ENCODE measurements at regions not wholly inside any gene's neighbourhood (a gene's known extent, or its start where the extent isn't known, plus 50 kb on each side); places are given as distances from the start of the nearest gene placed in this dataset.
"Not testable (repeated sequence)": the region's sequence is repeated elsewhere in the genome, so short reads cannot be mapped to it uniquely, and the experiment has no call there.

DNA sequence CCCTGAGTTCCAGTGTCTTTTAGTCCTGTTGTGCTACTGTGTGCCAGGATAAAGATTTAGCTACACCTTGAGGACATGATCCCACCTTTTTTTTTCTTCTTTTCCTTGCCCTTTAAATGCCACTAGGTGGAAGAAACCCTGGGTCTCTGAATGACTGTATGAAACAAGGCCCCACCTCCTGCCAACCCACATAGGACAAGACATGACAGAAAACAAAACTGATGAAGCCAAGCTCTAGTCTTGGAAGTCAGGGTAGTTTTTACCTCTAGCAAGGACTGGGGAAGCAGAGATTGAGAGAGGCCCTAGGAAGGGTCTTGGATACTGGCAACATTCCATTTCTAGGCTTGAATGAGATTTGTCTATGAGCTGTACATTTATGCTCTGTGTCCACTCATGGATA, 410.7 kb downstream of the MIAT start:
- DNase-seq: no peak

DNA sequence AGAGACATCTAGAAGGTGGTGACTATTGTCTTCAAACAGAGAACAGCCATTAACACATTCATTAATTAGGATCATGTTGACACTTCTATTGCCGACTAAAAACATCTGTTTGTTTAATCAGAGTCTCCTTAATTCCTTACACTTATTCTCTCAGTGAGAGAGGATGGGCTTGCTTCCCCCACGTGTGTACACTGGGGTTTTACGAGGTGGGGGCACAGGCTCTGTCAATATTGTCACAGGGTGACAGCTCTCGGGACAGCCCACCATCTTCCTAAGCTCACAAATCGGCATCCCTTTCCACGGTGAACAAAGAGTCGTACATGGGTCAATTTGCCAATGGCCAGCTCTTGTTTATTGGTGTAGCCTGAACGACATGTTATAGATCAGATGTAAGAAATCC, 413.2 kb downstream of the MIAT start:
- no peak for DNase-seq

DNA sequence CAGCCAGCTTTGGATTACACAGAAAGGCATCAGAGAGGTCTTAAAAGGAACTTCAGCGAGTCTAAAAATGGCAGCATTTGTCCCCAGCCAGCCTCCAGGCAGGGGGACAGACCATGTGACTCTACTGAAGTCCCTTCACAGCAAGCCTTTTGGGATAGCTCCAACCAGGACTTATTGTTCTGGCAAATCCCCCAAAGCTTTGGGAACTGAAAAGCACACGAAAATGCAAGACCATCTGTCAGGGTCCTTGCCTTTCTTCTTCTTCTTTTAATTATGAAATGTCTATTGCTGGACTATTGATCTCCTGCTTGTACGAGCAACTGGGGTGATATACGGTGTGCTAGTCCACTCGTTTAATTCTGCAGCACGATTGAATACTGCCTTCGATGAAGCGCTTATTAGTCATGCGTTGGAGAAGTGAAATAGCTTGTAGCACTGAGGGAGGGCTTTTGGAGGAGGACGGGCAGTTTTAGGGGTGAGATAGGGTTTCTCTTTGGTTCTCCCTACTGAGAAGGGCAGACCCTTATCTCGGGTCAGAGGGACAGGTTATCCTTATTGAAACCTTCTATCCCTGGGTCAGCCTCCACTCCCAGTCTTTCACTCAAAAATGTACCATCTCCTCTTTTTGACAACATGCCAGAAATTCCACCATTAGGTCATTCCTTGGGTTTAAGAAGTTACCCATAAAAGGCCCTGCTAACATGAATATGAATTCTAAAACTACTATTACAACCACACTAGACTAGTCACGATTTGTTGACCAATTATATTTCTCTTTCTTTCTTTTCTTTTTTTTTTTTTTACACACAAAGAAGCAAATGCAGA, 416.4 kb downstream of the MIAT start:
- no peak for DNase-seq

DNA sequence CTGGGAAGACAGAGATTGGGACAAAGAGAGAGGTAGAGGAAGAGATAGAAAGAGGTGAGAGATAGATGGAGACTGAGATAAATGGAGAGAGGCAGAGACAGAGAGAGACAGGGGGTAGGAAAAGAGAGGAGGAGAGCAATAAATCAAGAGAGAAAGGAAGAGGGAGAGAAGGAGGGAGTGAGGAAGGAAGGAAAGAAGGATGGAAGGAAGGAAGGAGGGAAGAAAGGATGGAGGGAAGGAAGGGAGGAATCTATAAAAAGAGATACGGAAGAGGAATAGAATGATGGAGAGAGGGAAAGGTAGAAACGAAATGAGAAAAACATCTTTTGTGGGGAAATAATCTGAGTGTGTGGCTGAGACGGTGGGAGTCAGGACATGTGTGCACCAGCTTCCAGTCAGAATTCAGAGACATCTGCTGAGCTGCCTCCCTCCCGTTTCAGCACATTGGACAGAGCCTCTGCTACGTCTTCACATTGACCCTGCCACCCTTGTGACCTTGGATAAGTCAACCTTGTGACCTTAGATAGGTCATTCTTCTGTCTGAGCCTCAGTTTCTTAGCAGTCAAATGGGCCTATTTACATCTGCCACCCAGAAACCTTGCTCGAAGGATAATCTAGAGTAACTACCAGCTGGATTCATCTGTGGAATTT, 417.8 kb downstream of the MIAT start:
- DNase-seq: no peak

DNA sequence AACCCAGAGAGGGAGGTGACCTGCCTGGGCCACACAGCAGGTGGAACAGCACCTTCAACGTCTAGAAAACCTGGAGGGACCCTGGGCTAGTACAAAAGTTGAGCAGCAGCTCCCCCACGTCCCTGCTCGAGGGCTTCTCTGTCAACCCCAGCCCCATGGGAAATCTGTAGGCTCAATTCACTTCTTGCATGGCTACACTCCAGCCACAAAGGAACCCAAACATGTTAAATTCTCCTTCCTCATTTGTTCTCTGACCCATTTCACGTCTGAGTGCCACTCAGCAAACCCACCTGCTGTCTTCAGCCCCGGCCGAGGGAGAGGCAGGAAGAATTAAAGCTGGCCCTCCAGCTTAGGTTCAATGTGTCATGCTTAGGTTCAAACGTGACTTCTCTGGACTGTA, 418.5 kb downstream of the MIAT start:
- DNase-seq: no peak

DNA sequence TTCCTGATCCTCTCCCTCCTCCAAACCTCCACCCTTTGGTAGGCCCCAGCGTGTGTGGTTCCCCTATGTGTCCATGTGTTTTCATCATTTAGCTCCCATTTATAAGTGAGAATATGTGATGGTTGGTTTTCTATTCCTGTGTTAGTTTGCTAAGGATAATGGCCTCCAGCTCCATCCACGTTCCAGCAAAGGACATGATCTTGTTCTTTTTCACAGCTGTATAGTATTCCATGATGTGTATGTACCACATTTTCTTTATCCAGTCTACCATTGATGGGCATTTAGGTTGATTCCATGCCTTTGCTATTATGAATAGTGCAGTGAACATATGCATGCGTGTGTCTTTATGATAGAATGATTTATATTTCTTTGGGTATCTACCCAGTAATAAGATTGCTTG, 420.7 kb downstream of the MIAT start:
- DNase-seq: not testable (repeated sequence)

DNA sequence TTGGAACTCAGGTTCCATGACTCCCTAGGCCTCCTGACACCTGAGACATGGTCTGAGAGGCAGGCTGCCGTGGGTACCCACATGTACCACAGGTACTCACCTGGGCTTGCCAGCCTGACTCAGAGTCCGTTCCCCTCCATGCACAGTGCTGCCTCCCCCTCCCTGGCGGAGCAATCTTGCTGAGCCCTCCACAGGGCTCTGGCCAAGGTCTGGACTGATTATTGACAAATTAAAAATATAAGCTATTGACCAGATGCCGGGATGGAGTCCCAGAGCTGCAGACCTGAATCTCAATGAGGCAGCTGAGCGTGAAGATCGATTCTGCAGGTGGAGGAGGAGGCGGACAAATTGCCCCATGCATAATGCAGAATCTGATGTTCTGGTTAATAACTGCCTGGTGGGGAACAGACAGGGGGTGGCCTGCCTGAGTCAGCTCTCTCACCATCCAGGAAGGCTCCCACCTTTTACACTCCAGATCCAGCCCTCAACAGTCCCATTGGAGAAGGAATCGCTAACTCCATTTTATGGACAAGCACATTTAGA, 422.7 kb downstream of the MIAT start:
- no peak for DNase-seq

DNA sequence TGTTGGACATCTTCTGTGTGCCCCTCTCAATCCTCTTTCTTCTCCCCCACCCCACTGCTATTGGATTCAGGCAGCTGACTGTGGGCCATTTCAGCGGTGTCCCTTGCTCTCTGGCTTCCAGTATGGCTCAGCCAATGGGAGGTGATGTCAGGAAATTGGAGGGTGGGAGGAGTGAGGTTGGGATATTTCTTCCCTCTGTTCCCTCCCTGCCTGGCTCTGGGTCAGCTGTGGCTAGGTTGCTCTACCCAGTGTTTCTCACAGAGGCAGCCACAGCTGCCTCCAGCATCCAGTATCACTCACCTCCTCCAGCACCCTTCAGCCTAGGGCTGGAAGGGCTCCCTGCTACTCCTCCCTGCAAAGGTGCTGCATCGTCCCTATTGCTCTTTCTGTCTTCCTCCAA, 423.5 kb downstream of the MIAT start:
- DNase-seq: no peak

DNA sequence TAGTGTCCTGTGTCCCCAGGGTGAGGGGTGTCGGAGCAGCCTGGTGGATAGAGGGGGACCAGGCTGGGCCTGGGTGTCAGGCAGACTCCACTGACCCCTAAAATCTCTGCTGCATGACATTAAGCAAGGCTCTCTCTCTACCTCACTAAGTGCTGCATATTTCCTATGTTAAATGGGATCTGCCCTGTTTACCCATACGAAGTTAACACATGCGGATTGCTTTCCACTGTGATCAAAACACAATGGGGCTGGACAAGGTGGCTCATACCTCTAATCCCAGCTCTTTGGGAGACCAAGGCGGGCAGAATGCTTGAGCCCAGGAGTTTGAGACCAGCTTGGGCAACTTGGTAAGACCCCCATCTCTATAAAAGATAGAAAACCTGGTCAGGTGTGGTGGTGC, 426.2 kb downstream of the MIAT start:
- no peak for DNase-seq

DNA sequence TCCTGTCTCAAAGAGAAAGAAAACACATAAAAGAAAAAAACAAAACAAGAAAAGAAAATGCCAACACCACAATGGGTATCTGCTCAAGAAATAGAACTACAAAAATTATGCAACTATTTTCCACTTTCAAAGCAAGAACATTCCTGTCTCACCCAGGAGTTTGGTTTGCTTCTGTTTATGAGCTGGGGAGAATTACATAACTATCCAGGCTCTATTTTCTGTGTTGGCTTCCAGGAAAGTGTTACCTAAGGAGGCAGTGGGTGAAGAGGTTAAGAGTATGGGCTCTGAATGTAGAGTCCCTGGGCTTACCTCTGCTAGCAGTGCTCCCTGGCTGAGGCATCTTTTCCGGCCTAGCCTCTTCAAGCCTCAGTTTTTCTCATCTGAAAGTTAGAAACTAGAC, 426.7 kb downstream of the MIAT start:
- no peak for DNase-seq

DNA sequence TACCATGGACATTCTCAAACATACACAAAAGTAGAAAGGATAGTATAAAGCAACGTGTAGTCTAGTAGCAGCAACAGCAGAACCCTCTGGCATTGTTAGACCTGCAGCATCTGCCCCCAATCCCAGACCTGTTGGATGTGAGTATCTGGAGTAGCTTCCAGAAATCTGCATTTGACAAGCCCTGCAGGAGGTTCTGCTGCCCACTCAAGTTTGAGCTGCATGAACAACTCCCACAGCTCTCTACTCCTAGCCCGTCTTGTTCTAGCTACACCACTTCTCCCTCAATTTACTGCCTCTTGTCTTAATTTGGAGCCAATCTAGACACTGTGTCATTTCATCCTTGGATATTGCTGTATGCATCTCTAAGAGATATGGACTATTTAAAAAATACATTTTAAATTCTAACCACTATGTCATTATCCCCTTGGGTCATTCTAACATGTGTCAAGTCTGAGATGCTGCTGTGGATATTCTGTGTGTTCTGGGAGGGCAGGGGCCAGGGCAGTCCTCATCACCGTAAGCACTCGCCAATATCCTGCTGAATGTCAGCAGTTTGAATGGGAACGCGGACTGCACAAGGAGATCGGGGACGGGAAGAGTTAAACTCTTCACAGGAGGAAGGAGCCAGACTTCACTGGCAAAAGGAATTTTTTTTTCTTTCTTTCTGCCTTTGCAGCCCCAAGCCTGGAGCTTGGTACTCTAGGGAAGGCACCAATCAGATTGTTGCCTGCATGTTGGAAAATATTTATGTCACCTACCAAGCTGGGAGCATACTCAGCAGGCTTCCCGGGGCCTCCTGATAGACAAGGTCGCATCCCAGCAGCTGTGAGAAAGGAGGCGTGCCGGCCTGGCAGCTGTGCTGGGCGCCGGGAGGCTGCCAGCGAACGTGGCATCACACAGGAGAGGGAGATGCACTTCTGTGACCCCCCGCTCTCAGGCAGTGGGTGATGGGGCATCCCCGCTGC, 429.0 kb downstream of the MIAT start:
- no peak for DNase-seq

DNA sequence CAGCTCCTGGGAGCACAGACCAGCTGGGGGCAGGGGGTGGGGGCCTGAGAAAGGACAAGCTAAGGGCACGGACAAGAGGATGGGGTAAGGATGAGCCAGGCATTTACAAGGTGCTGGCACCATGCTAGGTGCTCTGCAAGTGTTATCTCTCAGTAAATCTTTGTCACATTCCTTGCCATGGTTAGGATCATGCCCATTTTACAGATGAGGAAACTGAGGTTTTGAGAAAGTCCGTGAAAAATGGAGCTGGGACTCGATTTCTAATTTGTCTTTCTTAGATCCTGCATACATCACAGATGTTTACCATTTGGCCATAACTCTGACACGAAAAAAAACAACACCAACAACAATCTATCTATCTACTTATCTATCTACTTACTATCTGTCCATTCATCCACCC, 429.7 kb downstream of the MIAT start:
- DNase-seq: no peak

DNA sequence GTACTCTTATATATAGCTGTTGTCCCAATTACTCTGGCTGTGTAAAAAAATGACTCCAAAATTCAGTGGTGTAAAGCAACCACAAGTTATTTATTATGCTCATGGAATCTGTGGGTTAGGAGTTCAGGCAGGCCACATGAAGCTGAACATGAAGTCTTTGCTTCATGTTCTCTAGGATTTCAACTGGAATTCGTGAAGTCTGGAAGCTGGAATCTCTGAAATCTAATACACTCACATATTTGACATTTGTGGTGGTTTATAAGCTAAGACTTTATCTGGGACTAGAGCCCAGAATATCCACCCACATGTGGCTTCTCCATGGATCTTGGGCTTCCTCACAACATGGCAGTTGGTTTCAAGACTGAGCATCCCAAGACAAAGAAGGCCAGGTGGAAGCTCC, 430.6 kb downstream of the MIAT start:
- DNase-seq: no peak

DNA sequence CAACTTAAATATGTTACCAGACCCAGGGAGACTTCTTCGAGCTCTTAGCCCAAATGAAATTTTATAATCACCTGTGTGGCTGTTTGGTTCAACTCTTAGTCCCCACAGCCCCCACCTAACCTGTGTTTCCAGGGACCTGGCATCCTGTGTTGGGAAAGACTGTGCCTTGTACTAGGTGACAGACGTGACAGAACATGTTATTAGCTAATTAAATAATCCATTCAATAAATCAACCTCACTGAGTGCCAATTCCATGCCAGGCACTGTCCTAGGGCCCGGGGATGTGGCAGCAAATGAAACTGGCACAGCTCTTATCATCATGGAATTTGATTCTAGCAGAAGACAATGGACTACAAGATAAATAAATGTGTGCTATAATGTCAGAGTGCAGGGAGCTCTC, 431.9 kb downstream of the MIAT start:
- no peak for DNase-seq

DNA sequence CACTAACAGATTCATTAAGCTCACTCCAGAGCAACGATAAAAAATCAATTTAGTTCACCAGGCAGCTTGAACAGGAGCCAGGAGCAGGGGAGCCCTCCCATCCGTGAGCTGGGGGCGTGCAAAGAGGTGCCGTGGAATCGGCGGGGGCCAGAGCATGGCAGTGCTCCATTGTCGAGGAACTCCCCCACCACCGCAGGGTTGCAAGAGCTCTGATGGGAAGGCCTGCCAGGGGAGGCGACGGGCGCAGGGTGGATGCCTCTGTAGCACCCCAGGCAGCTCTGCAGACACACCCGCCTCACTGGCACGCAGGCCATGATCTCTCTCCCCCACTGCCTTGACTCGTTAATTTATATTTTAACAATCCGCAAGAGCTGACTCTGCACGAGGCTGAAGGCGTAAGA, 433.2 kb downstream of the MIAT start:
- no peak for DNase-seq

DNA sequence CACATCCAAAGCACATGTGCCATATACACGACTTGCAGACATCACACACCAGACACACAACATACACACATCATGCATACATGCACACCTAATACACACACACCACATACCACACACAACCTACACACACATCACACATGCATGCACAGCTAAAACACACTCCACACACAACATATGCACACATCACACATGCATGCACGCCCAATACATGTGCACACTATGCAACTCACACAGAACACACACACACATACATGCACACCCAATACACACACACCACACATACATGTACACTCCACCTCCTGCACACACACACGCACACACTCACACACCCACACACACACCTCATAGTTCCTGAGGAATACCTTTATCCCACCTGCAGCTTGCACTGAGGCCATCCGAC, 436.0 kb downstream of the MIAT start:
- no peak for DNase-seq

DNA sequence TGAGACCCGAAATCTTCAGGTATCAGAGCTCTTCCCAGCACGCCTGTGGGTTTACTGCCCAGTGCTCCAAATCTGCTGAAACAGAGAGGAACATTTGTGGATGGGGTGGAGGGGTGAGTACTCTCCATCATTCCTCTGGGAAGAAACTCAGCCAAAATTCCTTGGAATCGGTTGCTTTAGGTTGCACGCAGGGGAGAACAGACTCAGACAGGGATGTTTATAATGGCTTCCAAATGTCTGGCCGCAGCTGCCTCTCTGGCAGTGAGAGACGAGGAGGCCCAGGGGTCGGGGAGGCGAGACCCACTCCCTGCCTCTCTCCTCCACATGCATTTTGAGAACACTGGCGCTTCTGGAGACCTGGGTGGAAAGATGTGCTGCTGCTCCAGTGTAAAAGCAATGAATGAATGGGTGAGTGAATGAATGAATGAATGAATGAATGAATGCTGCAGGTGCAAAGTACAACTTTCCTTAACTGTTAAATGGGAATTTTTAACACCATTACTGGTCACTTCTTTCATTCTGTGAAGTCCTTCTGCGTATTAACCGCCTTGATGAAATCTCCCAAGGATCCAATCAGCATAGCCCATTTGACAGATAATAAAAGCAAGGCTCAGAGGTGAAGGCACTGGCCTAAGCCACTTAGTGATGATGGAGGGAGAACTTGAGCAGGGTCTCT, 437.4 kb downstream of the MIAT start:
- DNase-seq: no peak

DNA sequence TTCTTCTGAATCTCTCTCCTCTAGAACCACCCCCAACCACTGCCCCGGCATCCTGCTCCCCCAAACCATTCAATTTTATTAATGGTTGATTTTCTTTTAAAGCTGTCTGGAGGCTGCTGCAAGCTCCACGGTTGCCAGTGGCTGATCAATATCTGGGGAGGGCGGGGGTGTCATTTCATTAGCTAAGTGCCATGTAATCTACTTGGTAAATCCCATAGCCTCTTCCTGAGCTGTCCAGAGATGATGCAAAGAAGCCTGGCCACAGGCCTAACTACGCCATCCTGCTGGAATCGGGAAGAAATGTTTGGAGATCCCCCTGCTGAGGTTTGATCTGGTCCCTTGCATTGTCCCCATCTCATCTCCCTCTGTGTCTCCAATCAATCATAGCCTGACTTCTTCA, 440.1 kb downstream of the MIAT start:
- no peak for DNase-seq

DNA sequence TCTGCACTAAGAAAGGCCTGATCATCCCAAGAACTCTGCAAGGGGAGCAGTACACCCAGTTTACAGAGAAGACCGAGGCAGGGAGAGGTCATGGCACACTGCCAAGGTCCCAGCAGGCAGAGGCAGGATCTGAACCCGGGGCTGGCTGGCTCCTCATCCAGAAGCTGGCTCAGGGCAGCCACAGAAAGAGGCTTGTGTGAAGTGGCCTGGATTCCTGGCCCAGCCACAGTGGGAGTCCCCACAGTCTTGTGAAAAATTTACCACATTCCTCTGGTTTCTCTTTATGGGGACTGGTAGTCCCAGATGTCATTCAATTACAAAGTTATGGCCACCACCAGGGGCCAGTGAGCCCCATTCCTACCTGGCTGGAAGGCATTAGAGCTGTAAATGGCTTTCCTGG, 440.5 kb downstream of the MIAT start:
- DNase-seq: no peak

DNA sequence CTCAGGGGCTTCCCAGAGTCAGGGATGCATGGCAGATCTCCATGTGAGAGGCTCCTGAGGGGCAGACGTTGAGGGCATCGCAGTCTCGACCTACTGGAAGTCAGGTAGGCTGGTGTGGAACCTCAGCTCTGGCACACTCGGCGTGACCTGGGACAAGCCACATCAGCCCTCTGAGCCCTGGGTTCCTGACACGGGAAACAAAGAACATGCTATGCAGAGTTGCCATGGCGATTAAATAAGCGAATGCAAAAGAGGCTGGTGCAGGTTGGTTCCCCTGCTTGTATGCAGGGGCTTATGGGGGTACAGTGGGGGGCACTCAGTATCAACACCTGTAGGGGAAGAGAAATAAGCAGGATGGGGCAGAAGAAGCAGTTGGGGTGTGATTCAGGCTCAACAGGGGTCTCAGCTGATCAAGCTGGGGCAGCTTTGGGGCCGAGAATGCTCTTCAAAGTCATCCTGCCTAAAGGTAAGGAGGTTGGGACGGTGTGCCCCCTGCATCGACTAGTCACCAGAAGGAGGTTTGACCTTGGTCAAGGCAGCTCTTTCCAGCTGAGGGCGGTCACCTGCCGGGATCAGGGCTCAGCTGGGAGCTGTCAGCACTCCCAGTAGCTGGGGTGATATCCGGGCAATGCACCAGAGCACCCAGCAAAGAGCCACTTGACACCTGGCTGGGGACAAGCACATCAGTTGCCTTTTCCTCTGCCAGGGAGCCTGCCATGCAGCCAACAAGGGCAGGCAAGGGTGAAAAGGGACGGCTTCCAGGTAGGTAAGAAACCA, 442.7 kb downstream of the MIAT start:
- DNase-seq: no peak

DNA sequence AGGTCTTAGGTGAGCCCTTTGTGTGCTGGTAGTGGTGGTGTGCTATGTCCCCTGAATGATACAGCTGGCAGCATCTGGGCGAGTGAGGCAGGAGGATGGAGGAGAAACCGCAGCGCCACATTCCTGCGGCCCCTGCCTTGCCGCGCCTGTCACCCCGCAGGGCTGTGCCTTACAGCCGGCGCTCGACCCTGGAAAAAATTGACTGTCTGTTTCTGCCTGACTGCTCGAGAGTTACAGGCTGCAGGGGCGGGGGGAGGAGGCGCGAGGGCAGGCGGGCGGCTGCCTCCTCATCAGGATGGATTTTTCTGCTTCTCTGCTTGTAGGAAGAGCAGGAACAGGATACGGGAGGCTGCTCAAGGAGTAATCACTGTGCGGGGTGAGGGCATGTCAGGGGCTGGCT, 443.4 kb downstream of the MIAT start:
- no peak for DNase-seq

DNA sequence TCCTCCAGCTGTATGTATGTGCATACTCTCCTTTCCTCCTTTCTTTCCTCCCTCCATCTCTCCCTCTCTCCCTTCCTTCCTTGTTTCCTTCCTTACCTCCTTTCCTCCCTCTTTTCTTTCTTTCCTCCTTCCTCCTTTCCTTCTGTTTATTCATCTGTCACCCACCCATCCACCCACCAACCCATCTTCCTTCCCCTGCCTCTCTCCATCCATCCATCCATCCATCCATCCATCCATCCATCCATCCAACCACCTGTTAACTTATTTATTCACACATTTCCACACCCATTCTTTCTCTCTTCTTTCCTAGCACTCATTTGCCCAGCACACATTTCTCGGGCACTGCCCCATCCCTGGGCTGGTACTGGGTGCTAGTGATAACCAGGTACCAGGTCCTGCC, 443.9 kb downstream of the MIAT start:
- DNase-seq: no peak

Measured in stimulated activated CD4-positive, alpha-beta T cell treated with anti-CD3 and anti-CD28 coated beads, Interleukin-1b, Interleukin-23, amount 100 ng/mL, for 48 hours (primary cell).